22Rv1 (cell line): ENCODE measurements at regions not wholly inside any gene's neighbourhood (a gene's known extent, or its start where the extent isn't known, plus 50 kb on each side); places are given as distances from the start of the nearest gene placed in this dataset.

ENCODE experiments used
- H3K27ac ChIP-seq: fragments of 450-650 bp; 2 replicates; pipeline ENCODE4 v1.5.1; 2017
- CTCF ChIP-seq: fragments of 450-650 bp; IDR thresholded peaks from 2 replicates; pipeline ENCODE4 v1.5.1; 2017; ENCODE audit warnings: mild to moderate bottlenecking
- ZFX ChIP-seq: fragments of 450-650 bp; IDR thresholded peaks from 2 replicates; pipeline ENCODE4 v1.6.1; 2017; ENCODE audit warnings: antibody characterized with exemption, borderline replicate concordance

- H3K27ac ChIP-seq = no peak overlapping the region
- no peak for TF ChIP-seq CTCF
- TF ChIP-seq ZFX = no peak
Measured at GRCh38 chr5:24737163-24737562, 92.4 kb upstream of the CDH10 start.

DNA sequence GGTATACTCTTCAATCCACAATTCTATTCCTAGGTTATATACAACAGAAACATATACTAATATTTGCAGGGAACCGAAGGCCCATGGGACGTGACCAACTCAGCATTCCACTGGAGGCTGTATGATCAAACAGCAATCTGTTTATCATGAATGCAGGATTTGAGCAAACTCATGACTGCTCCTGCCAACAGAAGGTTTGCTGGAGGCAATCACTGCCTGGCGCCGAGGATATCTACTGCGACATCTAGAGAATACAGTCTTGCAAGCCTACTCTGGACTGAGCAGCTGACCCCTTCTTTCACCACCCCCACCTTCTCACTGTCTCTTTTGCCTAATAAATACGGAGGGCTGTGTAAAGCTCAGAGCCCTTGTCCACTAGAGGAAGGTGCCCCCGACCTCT is 90.5 kb upstream of the CDH10 start:
- H3K27ac ChIP-seq = no peak overlapping the region
- no peak for TF ChIP-seq ZFX

- TF ChIP-seq CTCF (no peak), ZFX (no peak)
- no peak overlapping the region for H3K27ac ChIP-seq
Measured at GRCh38 chr5:24732184-24732583, 87.4 kb upstream of the CDH10 start.

- TF ChIP-seq ZFX = no peak
- no peak for TF ChIP-seq CTCF
- H3K27ac ChIP-seq = no peak overlapping the region
Measured at GRCh38 chr5:24720743-24721142, 76.0 kb upstream of the CDH10 start.

- H3K27ac ChIP-seq = no peak overlapping the region
- TF ChIP-seq ZFX (no peak), CTCF (no peak)
Measured at GRCh38 chr5:24714746-24715145, 70.0 kb upstream of the CDH10 start.

GRCh38 chr5:24712947-24713346 is 68.2 kb upstream of the CDH10 start:
- TF ChIP-seq ZFX (no peak), CTCF (no peak)
- no peak overlapping the region for H3K27ac ChIP-seq

- TF ChIP-seq ZFX (no peak), CTCF (no peak)
- no peak overlapping the region for H3K27ac ChIP-seq
Measured at GRCh38 chr5:24712047-24712446, 67.3 kb upstream of the CDH10 start.

DNA sequence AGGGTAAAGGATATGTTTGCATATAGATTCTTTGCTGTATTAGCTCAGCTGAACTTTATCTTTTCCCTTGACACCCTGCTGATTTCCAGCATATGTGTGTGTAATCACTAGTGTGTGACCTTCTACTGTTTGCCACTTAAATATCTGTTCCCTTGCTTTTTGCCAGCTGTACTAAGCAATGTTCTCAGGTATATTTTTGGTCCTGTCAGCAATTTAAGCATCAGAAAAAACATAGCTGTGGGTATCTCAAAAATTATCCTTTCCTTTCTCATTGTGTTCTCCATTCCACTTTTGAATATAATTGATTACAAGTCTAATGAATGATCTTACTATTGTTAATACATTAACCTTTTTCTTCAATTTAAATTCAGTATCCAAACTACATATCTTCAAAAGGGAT is 59.2 kb upstream of the CDH10 start:
- TF ChIP-seq ZFX (no peak), CTCF (no peak)
- no peak overlapping the region for H3K27ac ChIP-seq
